SK-N-SH (cell line): ENCODE measurements at regions not wholly inside any gene's neighbourhood (a gene's known extent, or its start where the extent isn't known, plus 50 kb on each side); places are given as distances from the start of the nearest gene placed in this dataset.

Experiments
- CTCF ChIP-seq: fragments of 200-600 bp; sonication (generic); IDR thresholded peaks from 2 replicates; pipeline ENCODE4 v1.6.1; 2017; ENCODE audit warnings: antibody characterized with exemption, mild to moderate bottlenecking, moderate library complexity
- EP300 ChIP-seq, 2 experiments: IDR thresholded peaks; 2 replicates each; pipeline versions ENCODE4 v1.4.0 to v1.6.1; 2012; ENCODE audit warnings: borderline replicate concordance in 1 of 2, low read depth in 1 of 2, low read length in 1 of 2
- FOXJ3 ChIP-seq: sonication (generic); formaldehyde crosslinking; IDR thresholded peaks from 2 replicates; pipeline ENCODE4 v1.5.1; 2020; ENCODE audit warnings: mild to moderate bottlenecking, missing genetic modification reagents
- JUND ChIP-seq: IDR thresholded peaks from 2 replicates; pipeline ENCODE4 v1.4.0; 2012
- MAX ChIP-seq: IDR thresholded peaks from 2 replicates; pipeline ENCODE4 v1.4.0; 2012; ENCODE audit warnings: low read depth
- NFIC ChIP-seq: IDR thresholded peaks from 2 replicates; pipeline ENCODE4 v1.4.0; 2012; ENCODE audit warnings: borderline replicate concordance
- PBX3 ChIP-seq: IDR thresholded peaks from 2 replicates; pipeline ENCODE4; 2012
- POLR2AphosphoS5 ChIP-seq: IDR thresholded peaks from 2 replicates; pipeline ENCODE4 v1.6.1; 2012; ENCODE audit warnings: low read depth, low read length
- RAD21 ChIP-seq: IDR thresholded peaks from 2 replicates; pipeline ENCODE4 v1.6.1; 2012; ENCODE audit warnings: mild to moderate bottlenecking, low read length
- RFX5 ChIP-seq: IDR thresholded peaks from 2 replicates; pipeline ENCODE4 v1.6.1; 2012; ENCODE audit warnings: mild to moderate bottlenecking, improper control_type of control experiment, low read length
- SIN3A ChIP-seq: IDR thresholded peaks from 2 replicates; pipeline ENCODE4 v1.6.1; 2012; ENCODE audit warnings: low read depth, mild to moderate bottlenecking, low read length, moderate library complexity, borderline replicate concordance
- TAF1 ChIP-seq: IDR thresholded peaks from 2 replicates; pipeline ENCODE4 v1.6.1; 2012; ENCODE audit warnings: low read depth, mild to moderate bottlenecking, low read length, moderate library complexity, borderline replicate concordance
- USF1 ChIP-seq: IDR thresholded peaks from 2 replicates; pipeline ENCODE4 v1.4.0; 2012; ENCODE audit warnings: low read depth, borderline replicate concordance

GRCh38 chr6:163813979-163814493, 399.5 kb downstream of the QKI start:
- TF ChIP-seq CTCF (no peak), POLR2AphosphoS5 (no peak), PBX3 (no peak), MAX (no peak), RAD21 (no peak), FOXJ3 (CRISPR knock-in tag) (no peak), TAF1 (no peak), NFIC (no peak), EP300 (IDR thresholded peaks at IDR 0.05; ENCODE audit: borderline replicate concordance in 1 of 2, low read depth in 1 of 2, low read length in 1 of 2) (no peak), JUND (no peak), RFX5 (no peak), SIN3A (no peak), USF1 (no peak)
